Hepatocyte (in vitro differentiated cells): ENCODE measurements at regions not wholly inside any gene's neighbourhood (a gene's known extent, or its start where the extent isn't known, plus 50 kb on each side); places are given as distances from the start of the nearest gene placed in this dataset.

Experiments
- DNase-seq: peaks from one replicate; pipeline ENCODE4 v3.0.0-alpha.2; 2016; ENCODE audit warnings: low spot score
- H2AFZ ChIP-seq: fragments of 200-600 bp; sonication (generic); 2 replicates; pipeline ENCODE4 v1.6.0; 2016; ENCODE audit warnings: antibody characterized with exemption, mild to moderate bottlenecking
- H3K27ac ChIP-seq: fragments of 200-600 bp; sonication (generic); 2 replicates; pipeline ENCODE4 v1.5.1; 2016; ENCODE audit warnings: mild to moderate bottlenecking
- H3K27me3 ChIP-seq: fragments of 200-600 bp; sonication (generic); 2 replicates; pipeline ENCODE4 v1.6.1; 2016
- H3K36me3 ChIP-seq: fragments of 200-600 bp; sonication (generic); replicated peaks from 2 replicates; pipeline ENCODE4 v1.5.1; 2016; ENCODE audit warnings: low read depth; ENCODE audit not compliant: insufficient read depth
- H3K4me1 ChIP-seq: fragments of 200-600 bp; sonication (generic); 2 replicates; pipeline ENCODE4 v1.5.1; 2016; ENCODE audit warnings: mild to moderate bottlenecking, moderate library complexity; ENCODE audit not compliant: insufficient read depth
- H3K4me2 ChIP-seq: fragments of 200-600 bp; sonication (generic); 2 replicates; pipeline ENCODE4 v1.6.0; 2016
- H3K4me3 ChIP-seq: fragments of 200-600 bp; sonication (generic); 2 replicates; pipeline ENCODE4 v1.5.1; 2016; ENCODE audit warnings: mild to moderate bottlenecking
- H3K79me2 ChIP-seq: fragments of 200-600 bp; sonication (generic); 2 replicates; pipeline ENCODE4 v1.6.0; 2017; ENCODE audit warnings: mild to moderate bottlenecking
- H3K9me2 ChIP-seq: fragments of 200-600 bp; sonication (generic); replicated peaks from 2 replicates; pipeline ENCODE4 v1.6.0; 2017; ENCODE audit warnings: mild to moderate bottlenecking; ENCODE audit not compliant: insufficient read depth
- H3K9me3 ChIP-seq: fragments of 200-600 bp; sonication (generic); 2 replicates; pipeline ENCODE4 v1.5.1; 2016; ENCODE audit warnings: low read depth, mild to moderate bottlenecking
- H4K20me1 ChIP-seq: fragments of 200-600 bp; sonication (generic); 2 replicates; pipeline ENCODE4 v1.6.0; 2016; ENCODE audit warnings: mild to moderate bottlenecking; ENCODE audit not compliant: insufficient read depth, poor library complexity, severe bottlenecking
- CTCF ChIP-seq: fragments of 200-600 bp; sonication (generic); IDR thresholded peaks from 2 replicates; pipeline ENCODE4 v1.5.1; 2016; ENCODE audit warnings: antibody characterized with exemption, mild to moderate bottlenecking; ENCODE audit not compliant: poor library complexity
- EZH2 ChIP-seq: fragments of 200-600 bp; sonication (generic); IDR thresholded peaks from 2 replicates; pipeline ENCODE4 v1.6.1; 2016; ENCODE audit warnings: antibody characterized with exemption, mild to moderate bottlenecking, borderline replicate concordance
- EZH2phosphoT487 ChIP-seq: fragments of 200-600 bp; sonication (generic); IDR thresholded peaks from one replicate; pipeline ENCODE4 v1.6.1; 2018; ENCODE audit warnings: antibody characterized with exemption, mild to moderate bottlenecking, low read depth, moderate library complexity; ENCODE audit not compliant: unreplicated experiment, severe bottlenecking
- WGBS: methylation state at CpG from one replicate; pipeline ENCODE4 v1.1.6; 2016; ENCODE audit warnings: low lambda C conversion rate; ENCODE audit errors: missing lambda C conversion rate; 5-methylcytosine and 5-hydroxymethylcytosine counted together

- WGBS: 71% methylated on average over 5 of the region's 5 CpGs
- no peak overlapping the region for H3K27ac ChIP-seq
- no peaks in the 10 kb centered on the region for H3K9me2 ChIP-seq
- no peak for DNase-seq
- no peak overlapping the region for H3K4me3 ChIP-seq
- no peak overlapping the region for H2AFZ ChIP-seq
- no peaks in the 10 kb centered on the region for H3K79me2 ChIP-seq
- no peaks in the 10 kb centered on the region for H3K4me1 ChIP-seq
- H3K9me3 ChIP-seq: no peaks in the 10 kb centered on the region
- H4K20me1 ChIP-seq: no peaks in the 10 kb centered on the region
- no peaks in the 10 kb centered on the region for H3K27me3 ChIP-seq
- TF ChIP-seq EZH2 (no peak), EZH2phosphoT487 (no peak), CTCF (no peak)
- H3K36me3 ChIP-seq: no peaks in the 10 kb centered on the region
- no peak overlapping the region for H3K4me2 ChIP-seq
Observed at GRCh38 chr6:97443408-97444080, 160.5 kb upstream of the MMS22L start.

GRCh38 chr6:97445407-97445806 is 162.4 kb upstream of the MMS22L start:
- Histone ChIP-seq H3K27me3 (no peaks in the 10 kb centered on the region), H3K9me2 (no peaks in the 10 kb centered on the region), H3K4me3 (no peak overlapping the region), H3K4me1 (no peaks in the 10 kb centered on the region), H3K9me3 (no peaks in the 10 kb centered on the region), H3K27ac (no peak overlapping the region), H3K79me2 (no peaks in the 10 kb centered on the region), H3K36me3 (no peaks in the 10 kb centered on the region), H2AFZ (no peak overlapping the region), H4K20me1 (no peaks in the 10 kb centered on the region), H3K4me2 (no peak overlapping the region)
- DNase-seq: no peak
- 75% methylated on average over 3 of the region's 3 CpGs for WGBS
- TF ChIP-seq EZH2phosphoT487 (no peak), EZH2 (no peak), CTCF (no peak)

GRCh38 chr6:97449444-97449966 is 166.5 kb upstream of the MMS22L start:
- H3K36me3 ChIP-seq: no peaks in the 10 kb centered on the region
- H3K27me3 ChIP-seq: no peaks in the 10 kb centered on the region
- TF ChIP-seq EZH2phosphoT487 (no peak), CTCF (no peak), EZH2 (no peak)
- 81% methylated on average over 2 of the region's 2 CpGs for WGBS
- DNase-seq: no peak
- H3K4me3 ChIP-seq: no peak overlapping the region
- no peaks in the 10 kb centered on the region for H4K20me1 ChIP-seq
- H3K4me1 ChIP-seq: no peaks in the 10 kb centered on the region
- no peak overlapping the region for H3K4me2 ChIP-seq
- H3K9me2 ChIP-seq: no peaks in the 10 kb centered on the region
- H2AFZ ChIP-seq: no peak overlapping the region
- no peaks in the 10 kb centered on the region for H3K79me2 ChIP-seq
- H3K9me3 ChIP-seq: no peaks in the 10 kb centered on the region
- no peak overlapping the region for H3K27ac ChIP-seq
